Stimulated activated CD4-positive, alpha-beta T cell treated with anti-CD3 and anti-CD28 coated beads, Interleukin-4, amount 100 ng/mL, for 4 hours (primary cell): ENCODE measurements at regions not wholly inside any gene's neighbourhood (a gene's known extent, or its start where the extent isn't known, plus 50 kb on each side); places are given as distances from the start of the nearest gene placed in this dataset.

Experiments used
- DNase-seq, 2 experiments: peaks; one replicate each; pipeline ENCODE4 v3.0.0-alpha.2; 2020

GRCh38 chr1:82520611-82521010 is 719.9 kb downstream of the ADGRL2 start:
- DNase-seq = no peak

GRCh38 chr1:82517586-82517985 is 716.9 kb downstream of the ADGRL2 start:
- no peak for DNase-seq

GRCh38 chr1:82515650-82516049 is 714.9 kb downstream of the ADGRL2 start:
- no peak for DNase-seq

GRCh38 chr1:82511441-82511840 is 710.7 kb downstream of the ADGRL2 start:
- no peak for DNase-seq

GRCh38 chr1:82510431-82510830 is 709.7 kb downstream of the ADGRL2 start:
- DNase-seq = no peak

GRCh38 chr1:82507011-82507410 is 706.3 kb downstream of the ADGRL2 start:
- no peak for DNase-seq

- DNase-seq = no peak
Measured at GRCh38 chr1:82503822-82504221, 703.1 kb downstream of the ADGRL2 start.

- no peak for DNase-seq
Measured at GRCh38 chr1:82499022-82499421, 698.3 kb downstream of the ADGRL2 start.

- no peak for DNase-seq
Measured at GRCh38 chr1:82494117-82494516, 693.4 kb downstream of the ADGRL2 start.

- DNase-seq = no peak
Measured at GRCh38 chr1:82492159-82492558, 691.4 kb downstream of the ADGRL2 start.

GRCh38 chr1:82491301-82492048 is 690.7 kb downstream of the ADGRL2 start:
- DNase-seq = no peak

- DNase-seq = no peak
Measured at GRCh38 chr1:82487778-82488177, 687.0 kb downstream of the ADGRL2 start.

- DNase-seq = no peak
Measured at GRCh38 chr1:82486969-82487368, 686.2 kb downstream of the ADGRL2 start.

GRCh38 chr1:82486468-82486867 is 685.7 kb downstream of the ADGRL2 start:
- DNase-seq = no peak

- DNase-seq = no peak
Measured at GRCh38 chr1:82485591-82486369, 685.0 kb downstream of the ADGRL2 start.

GRCh38 chr1:82483146-82483545 is 682.4 kb downstream of the ADGRL2 start:
- no peak for DNase-seq

GRCh38 chr1:82478916-82479315 is 678.2 kb downstream of the ADGRL2 start:
- no peak for DNase-seq

GRCh38 chr1:82472489-82473131 is 671.9 kb downstream of the ADGRL2 start:
- no peak for DNase-seq

- no peak for DNase-seq
Measured at GRCh38 chr1:82466891-82467290, 666.2 kb downstream of the ADGRL2 start.

- DNase-seq = no peak
Measured at GRCh38 chr1:82466416-82466815, 665.7 kb downstream of the ADGRL2 start.

GRCh38 chr1:82465024-82465423 is 664.3 kb downstream of the ADGRL2 start:
- DNase-seq = no peak

GRCh38 chr1:82464362-82465001 is 663.7 kb downstream of the ADGRL2 start:
- no peak for DNase-seq

- DNase-seq = no peak
Measured at GRCh38 chr1:82463951-82464350, 663.2 kb downstream of the ADGRL2 start.
